NB4 (cell line): ENCODE measurements at regions not wholly inside any gene's neighbourhood (a gene's known extent, or its start where the extent isn't known, plus 50 kb on each side); places are given as distances from the start of the nearest gene placed in this dataset.

ENCODE experiments used
- DNase-seq: peaks from one replicate; pipeline ENCODE4 v3.0.0; 2010; ENCODE audit warnings: low read depth
- H3K4me3 ChIP-seq: one replicate; pipeline ENCODE4 v1.5.1; 2011; ENCODE audit warnings: mild to moderate bottlenecking, low read depth, low read length, moderate library complexity
- CTCF ChIP-seq: IDR thresholded peaks from one replicate; pipeline ENCODE4 v1.5.1; 2012; ENCODE audit warnings: low read depth, low read length
- MAX ChIP-seq: IDR thresholded peaks from 2 replicates; pipeline ENCODE4 v1.6.1; 2011; ENCODE audit warnings: low read depth, low read length
- MYC ChIP-seq: IDR thresholded peaks from 2 replicates; pipeline ENCODE4 v1.6.1; 2011; ENCODE audit warnings: low read depth, low read length
- POLR2A ChIP-seq: IDR thresholded peaks from 2 replicates; pipeline ENCODE4 v1.6.1; 2011; ENCODE audit warnings: mild to moderate bottlenecking; ENCODE audit not compliant: insufficient read length; ENCODE audit errors: extremely low read depth

- DNase-seq = no peak
- H3K4me3 ChIP-seq = no peak overlapping the region
- TF ChIP-seq CTCF = no peak
- TF ChIP-seq MYC = no peak
- TF ChIP-seq POLR2A = no peak
- TF ChIP-seq MAX = no peak
Observed at GRCh38 chr1:62978741-62979140, 194.8 kb downstream of the ATG4C start.

- no peak for DNase-seq
- TF ChIP-seq CTCF (no peak), MAX (no peak), MYC (no peak), POLR2A (no peak)
- H3K4me3 ChIP-seq = no peak overlapping the region
Observed at GRCh38 chr1:62981434-62981833, 197.5 kb downstream of the ATG4C start.

- DNase-seq = no peak
- TF ChIP-seq MAX = no peak
- no peak for TF ChIP-seq CTCF
- TF ChIP-seq POLR2A = no peak
- no peak for TF ChIP-seq MYC
- H3K4me3 ChIP-seq = no peak overlapping the region
Observed at GRCh38 chr1:62988867-62989266, 204.9 kb downstream of the ATG4C start.

- no peak for DNase-seq
- TF ChIP-seq MAX = no peak
- no peak for TF ChIP-seq POLR2A
- TF ChIP-seq CTCF = no peak
- no peak for TF ChIP-seq MYC
- H3K4me3 ChIP-seq = no peak overlapping the region
Observed at GRCh38 chr1:62989497-62989896, 205.6 kb downstream of the ATG4C start.

- no peak for DNase-seq
- H3K4me3 ChIP-seq = no peak overlapping the region
- TF ChIP-seq POLR2A (no peak), MYC (no peak), CTCF (no peak), MAX (no peak)
Observed at GRCh38 chr1:62991152-62991551, 207.2 kb downstream of the ATG4C start.

- TF ChIP-seq MAX = no peak
- no peak for DNase-seq
- H3K4me3 ChIP-seq = no peak overlapping the region
Observed at GRCh38 chr1:62993844-62994243, 209.9 kb downstream of the ATG4C start.
